WERI-Rb-1 (cell line): ENCODE measurements at regions not wholly inside any gene's neighbourhood (a gene's known extent, or its start where the extent isn't known, plus 50 kb on each side); places are given as distances from the start of the nearest gene placed in this dataset.

Source experiments
- DNase-seq: peaks from one replicate; pipeline ENCODE4 v3.0.0-alpha.2; 2020
- H3K27ac ChIP-seq: fragments of 250-450 bp; sonication (Bioruptor Pico); 2 replicates; pipeline ENCODE4 v1.5.1; 2020; ENCODE audit warnings: mild to moderate bottlenecking, moderate library complexity
- H3K27me3 ChIP-seq: fragments of 250-450 bp; sonication (Bioruptor Pico); 2 replicates; pipeline ENCODE4 v1.5.1; 2021; ENCODE audit warnings: mild to moderate bottlenecking, low read depth, moderate library complexity; ENCODE audit not compliant: insufficient read depth, severe bottlenecking
- H3K36me3 ChIP-seq: fragments of 250-450 bp; sonication (Bioruptor Pico); 2 replicates; pipeline ENCODE4 v1.5.1; 2020; ENCODE audit warnings: mild to moderate bottlenecking, moderate library complexity
- H3K4me3 ChIP-seq: 2 replicates; pipeline ENCODE4 v1.5.1; 2011; ENCODE audit warnings: low read depth, mild to moderate bottlenecking, control low read depth, low read length
- H3K9me3 ChIP-seq: fragments of 250-450 bp; sonication (Bioruptor Pico); 2 replicates; pipeline ENCODE4 v1.5.1; 2021; ENCODE audit warnings: mild to moderate bottlenecking, moderate library complexity; ENCODE audit not compliant: severe bottlenecking
- CTCF ChIP-seq: IDR thresholded peaks from 2 replicates; pipeline ENCODE4 v1.5.1; 2011; ENCODE audit warnings: low read depth, mild to moderate bottlenecking, control low read depth, inconsistent platforms, low read length

DNA sequence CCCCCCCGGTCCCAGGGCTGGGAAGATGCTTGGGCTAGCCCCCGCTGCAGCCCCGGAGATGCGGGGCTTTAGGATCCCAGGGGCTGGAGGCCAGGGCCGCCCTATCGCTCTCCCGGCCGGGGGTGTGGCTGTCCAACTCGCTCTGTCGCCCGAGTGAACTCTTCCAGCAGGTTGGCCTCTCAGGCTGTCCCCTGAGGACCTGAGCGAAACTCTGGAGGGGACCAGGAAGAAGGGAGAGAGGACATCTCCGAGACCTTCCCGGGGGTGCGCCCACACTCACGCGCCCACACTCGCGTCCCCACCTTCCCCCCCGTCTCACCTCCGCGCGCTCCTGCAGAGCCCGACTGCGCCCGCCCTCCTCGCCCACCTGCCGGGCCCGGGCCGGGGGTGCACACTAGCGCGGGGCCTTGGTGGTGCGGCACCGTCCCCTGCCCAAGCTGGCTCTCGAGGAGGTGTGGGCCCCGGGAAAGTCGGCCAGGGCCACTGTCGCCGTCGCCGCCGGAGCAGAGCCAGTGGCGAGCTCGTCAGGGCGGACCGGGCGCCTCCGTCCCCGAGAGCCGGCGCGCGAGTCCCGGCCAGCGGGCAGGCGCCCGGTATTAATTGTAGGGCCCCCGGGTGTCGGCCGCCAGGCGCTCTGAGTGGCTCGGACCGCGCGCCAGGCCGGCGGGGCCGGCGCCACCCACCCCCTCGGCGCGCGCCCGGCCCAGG lies 101.7 kb upstream of the SVIL start:
- H3K27ac ChIP-seq: no peak overlapping the region
- no peaks in the 10 kb centered on the region for H3K36me3 ChIP-seq
- DNase-seq: peak; percentile 33
- no peaks in the 10 kb centered on the region for H3K9me3 ChIP-seq
- no peak for TF ChIP-seq CTCF
- H3K27me3 ChIP-seq: peaks cover 3% of the 10 kb centered on the region
- H3K4me3 ChIP-seq: peak overlapping the region; percentile 50

- TF ChIP-seq CTCF: peak; percentile 68
- Histone ChIP-seq H3K27ac (no peak overlapping the region), H3K9me3 (no peaks in the 10 kb centered on the region), H3K4me3 (peak overlapping the region; percentile 50), H3K36me3 (no peaks in the 10 kb centered on the region), H3K27me3 (peaks cover 3% of the 10 kb centered on the region)
- DNase-seq: peak; percentile 71
Measured at GRCh38 chr10:29735628-29736365, 101.0 kb upstream of the SVIL start.

GRCh38 chr10:29734962-29735627 lies 100.3 kb upstream of the SVIL start:
- no peak overlapping the region for H3K27ac ChIP-seq

GRCh38 chr10:29734640-29734961 lies 99.8 kb upstream of the SVIL start:
- peak overlapping the region; percentile 50 for H3K4me3 ChIP-seq
- no peak for DNase-seq
- H3K27ac ChIP-seq: no peak overlapping the region
- H3K36me3 ChIP-seq: no peaks in the 10 kb centered on the region
- H3K9me3 ChIP-seq: no peaks in the 10 kb centered on the region
- H3K27me3 ChIP-seq: peaks cover 3% of the 10 kb centered on the region
- TF ChIP-seq CTCF: no peak

More at GRCh38 chr10:29734962-29735627, 100.3 kb upstream of the SVIL start:
- H3K27me3 ChIP-seq: peaks cover 3% of the 10 kb centered on the region
- no peaks in the 10 kb centered on the region for H3K36me3 ChIP-seq
- no peak for TF ChIP-seq CTCF
- no peaks in the 10 kb centered on the region for H3K9me3 ChIP-seq
- peak; percentile 42 for DNase-seq
- H3K4me3 ChIP-seq: peak overlapping the region; percentile 50

- no peak for TF ChIP-seq CTCF
- Histone ChIP-seq H3K27ac (no peak overlapping the region), H3K4me3 (no peak overlapping the region), H3K9me3 (no peaks in the 10 kb centered on the region), H3K27me3 (peaks cover 3% of the 10 kb centered on the region), H3K36me3 (no peaks in the 10 kb centered on the region)
- DNase-seq: no peak
Measured at GRCh38 chr10:29733323-29733722, 98.6 kb upstream of the SVIL start.
